ENCODE measurements at regions not wholly inside any gene's neighbourhood (a gene's known extent, or its start where the extent isn't known, plus 50 kb on each side); places are given as distances from the start of the nearest gene placed in this dataset.
"Not testable (repeated sequence)": the region's sequence is repeated elsewhere in the genome, so short reads cannot be mapped to it uniquely, and the experiment has no call there.

- no peak for DNase-seq
Measured at GRCh38 chr16:85222155-85222863, 110.0 kb upstream of the CIBAR2 start.

DNA sequence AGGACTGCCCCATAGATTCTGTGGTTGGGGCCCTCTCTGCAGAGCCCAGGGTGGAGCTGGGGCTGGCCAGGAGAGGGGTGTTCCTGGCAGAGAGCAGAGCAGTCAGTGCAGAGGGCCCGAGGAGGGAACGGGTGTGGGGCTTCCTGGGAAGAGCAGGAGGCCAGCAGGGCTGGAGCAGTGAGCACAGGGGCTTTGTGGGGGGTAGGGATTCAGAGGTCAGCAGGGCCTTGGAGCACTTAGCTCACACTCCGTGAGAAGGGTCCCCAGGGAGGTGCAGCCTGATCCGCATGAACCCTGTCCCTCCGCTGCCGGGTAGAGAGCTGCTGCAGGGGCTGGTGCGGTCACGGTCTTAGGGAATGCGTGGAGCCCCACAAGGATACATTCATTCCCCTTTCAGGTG is 113.0 kb upstream of the CIBAR2 start:
- DNase-seq: no peak

DNA sequence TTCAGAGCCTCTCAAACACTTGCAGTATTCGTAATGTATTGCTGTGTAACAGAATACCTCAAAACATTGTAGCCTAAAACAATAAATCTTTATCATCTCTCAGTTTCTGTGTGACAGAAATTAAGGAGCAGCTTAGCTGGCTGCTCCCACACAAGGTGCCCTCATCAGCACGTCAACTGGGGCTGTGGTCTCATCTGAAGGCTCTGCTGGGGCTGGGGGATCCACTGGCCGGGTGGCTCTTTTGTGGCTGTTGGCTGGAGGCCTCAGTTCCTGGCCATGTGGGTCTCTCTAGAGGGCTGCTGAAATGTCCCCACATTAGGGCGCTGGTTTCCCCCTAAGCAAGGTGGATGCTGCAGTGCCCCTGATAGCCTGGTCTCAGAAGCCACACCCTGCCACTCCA is 113.4 kb upstream of the CIBAR2 start:
- DNase-seq: no peak

- DNase-seq: peak; percentile 93
Measured at GRCh38 chr16:85227084-85227945, 115.0 kb upstream of the CIBAR2 start.

DNA sequence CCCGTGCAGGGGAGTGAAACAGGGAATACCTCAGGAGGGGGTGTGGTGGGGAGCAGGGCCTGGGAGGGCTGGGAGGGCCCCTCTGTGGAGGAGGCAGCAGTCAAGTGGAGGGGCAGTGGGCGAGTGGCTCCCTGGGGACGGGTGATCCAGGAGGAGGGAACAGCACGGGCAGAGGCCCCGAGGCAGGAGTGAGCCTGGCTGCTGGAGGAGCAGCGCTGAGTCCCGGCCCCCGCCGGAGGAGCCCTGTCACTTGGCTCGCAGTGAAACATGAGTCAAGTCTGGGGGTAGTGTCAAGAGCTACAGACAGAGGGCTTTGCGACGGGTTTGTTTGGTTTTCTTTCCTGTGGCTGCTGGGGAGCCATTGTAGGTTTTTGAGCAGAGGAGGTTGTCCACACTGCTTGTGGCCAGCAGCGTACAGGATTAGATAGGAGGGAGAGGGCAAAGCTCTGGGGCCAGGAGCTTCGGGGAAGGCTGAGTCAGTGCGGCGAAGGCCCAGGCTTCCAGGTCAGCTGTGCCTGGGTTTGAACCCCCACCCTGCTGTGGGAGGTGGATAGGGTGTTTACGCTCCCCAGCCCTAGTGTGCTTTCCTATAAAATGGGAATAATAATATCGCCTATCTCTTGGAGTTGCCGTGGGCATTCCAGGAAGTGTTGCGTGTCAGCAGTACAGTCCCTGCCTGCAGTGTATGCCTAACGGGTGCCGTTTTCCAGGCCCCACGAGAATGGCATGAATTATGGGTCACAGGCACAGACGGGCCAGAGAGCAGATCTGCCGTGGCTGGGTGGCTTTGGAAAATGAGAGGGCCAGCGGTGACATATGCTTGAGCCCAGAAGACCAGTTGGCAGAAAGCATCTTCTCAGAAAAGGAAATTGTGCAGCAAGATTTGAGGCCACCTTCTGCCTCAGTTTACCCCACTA is 115.9 kb upstream of the CIBAR2 start:
- DNase-seq: no peak

DNA sequence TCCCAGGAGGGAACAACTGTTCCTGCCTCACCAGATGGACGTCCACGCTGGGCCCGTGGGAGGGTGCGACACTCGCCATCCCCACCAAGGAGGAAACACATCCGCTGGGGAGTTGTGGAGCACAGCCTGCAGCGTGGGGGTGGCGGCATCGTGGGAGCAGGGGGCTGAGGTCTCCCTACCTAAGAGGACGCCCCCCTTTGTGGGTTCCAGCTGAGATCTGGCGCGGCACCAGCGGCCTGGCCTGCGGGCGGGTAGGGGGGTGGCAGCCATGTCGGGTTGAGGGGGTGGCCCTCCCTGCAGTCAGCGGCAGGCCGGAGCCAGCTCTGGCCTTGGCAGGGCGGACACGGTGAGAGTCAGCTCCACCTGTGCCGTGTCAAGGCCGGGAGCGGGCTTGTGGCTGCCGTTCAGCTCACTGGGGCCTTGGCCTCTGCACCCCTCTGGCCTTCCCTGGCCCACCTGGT is 116.7 kb upstream of the CIBAR2 start:
- DNase-seq: no peak

DNA sequence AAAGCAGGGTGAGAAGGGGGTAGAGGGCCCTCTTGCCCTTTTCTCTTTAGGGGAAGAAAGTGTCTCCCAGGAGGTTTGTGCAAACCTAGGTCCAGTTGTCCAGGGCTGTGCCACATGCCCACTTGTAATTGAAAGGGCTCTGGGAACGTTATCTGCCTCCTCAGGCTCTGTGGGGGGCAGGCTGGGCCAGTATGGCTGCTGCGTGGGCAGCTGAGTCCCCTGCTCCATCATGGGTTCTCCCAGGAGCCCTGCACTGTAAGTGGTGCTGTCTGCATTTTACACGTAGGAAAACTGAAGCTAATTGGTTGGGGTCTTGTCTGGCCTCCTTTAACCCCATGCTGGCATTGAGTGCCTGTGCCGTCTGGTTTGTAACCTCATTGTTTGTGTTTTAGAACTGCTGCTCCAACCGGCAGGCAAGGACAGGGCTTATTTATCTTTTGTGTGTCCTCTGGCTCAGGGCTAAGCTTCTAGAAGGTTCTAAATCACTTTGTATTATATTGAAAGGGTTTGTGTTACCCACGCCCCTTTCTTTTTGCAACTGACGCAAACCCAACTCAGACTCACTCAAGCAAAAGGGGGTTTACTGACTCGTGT is 117.7 kb upstream of the CIBAR2 start:
- DNase-seq: peak; percentile 88

DNA sequence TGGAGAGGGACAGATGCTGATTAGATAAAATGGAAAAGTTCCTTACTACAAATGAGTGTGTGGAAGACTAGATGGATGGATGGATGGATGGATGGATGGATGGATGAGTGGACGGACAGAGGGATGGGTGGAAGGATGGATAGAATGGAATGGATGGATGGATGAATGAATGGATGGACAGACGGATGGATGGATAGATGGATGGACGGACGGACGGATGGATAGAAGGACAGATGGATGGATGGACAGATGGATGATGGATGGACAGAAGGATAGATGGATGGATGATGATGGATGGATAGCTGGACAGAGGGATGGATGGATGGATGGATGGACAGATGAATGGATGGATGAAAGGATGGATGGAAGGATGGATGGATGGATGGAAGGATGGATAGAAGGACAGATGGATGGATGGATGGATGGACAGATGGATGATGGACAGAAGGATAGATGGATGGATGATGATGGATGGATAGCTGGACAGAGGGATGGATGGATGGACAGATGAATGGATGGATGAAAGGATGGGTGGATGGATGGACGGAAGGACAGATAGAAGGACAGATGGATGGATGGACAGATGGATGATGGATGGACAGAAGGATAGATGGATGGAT is 118.6 kb upstream of the CIBAR2 start:
- DNase-seq: not testable (repeated sequence)

DNA sequence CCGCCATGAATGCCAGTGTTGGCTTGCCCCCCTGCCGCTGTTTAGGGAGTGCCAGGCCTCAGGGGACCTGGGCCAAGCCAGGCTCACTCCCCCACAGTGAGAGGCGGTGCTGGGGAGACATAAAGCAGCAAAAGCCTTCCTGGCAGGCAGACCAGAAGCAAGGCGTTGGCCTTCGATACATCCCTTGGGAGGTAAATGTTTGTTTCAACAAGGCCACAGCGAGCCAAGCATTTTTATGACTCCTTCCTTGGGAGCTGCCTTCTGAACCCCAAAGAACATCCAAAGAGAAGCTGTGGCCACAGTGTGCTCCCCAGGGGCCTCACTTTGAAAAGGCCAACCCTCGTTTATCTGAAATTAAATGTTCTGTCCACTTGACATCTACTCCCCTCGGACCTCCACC is 119.7 kb upstream of the CIBAR2 start:
- DNase-seq: no peak

GRCh38 chr16:85232369-85233142 is 120.3 kb upstream of the CIBAR2 start:
- no peak for DNase-seq

GRCh38 chr16:85233516-85233915 is 121.2 kb upstream of the CIBAR2 start:
- DNase-seq: no peak

DNA sequence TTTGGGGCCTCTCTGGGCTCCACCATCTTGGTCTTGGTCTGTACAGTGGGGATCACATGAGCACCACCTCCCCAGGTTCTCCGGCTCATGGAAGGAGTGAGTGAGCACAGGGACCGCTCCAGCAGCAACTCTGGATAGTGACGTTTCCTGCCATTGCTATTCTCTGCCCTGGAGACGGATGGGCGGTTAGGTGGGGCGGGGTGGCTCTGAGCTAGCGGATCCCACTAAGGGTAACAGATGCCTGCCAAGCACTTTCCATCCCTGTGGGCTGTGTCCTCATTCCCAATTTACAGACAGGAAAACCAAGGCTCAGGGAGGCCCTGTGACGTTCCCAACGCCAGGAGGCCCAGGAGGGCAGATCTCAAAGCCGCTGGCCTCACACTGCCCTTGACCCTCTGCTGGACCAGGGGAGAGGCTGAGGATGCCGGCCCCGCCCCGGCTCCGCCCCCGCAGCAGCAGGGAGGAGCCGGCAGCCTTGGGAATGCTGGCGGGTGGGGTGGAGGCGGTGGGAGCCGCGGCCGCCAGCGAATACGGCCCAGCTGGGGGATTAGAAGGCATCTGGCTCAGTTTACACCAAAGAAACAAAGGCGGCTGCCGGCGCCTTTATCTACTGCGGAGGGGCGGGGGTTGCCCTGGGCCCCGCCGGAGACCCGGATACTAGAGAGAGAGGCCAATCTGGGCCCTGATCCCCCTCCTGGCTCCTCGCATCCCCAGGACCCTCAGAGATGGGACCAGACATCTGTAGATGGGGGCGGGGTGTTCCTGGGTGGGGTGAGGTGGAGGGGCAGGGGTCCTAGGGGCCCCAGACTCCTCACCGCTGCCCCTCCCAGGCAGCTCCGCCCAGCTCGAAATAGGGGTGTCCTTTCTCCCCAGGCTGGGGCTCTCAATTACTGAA is 122.3 kb upstream of the CIBAR2 start:
- peak; percentile 83 for DNase-seq

DNA sequence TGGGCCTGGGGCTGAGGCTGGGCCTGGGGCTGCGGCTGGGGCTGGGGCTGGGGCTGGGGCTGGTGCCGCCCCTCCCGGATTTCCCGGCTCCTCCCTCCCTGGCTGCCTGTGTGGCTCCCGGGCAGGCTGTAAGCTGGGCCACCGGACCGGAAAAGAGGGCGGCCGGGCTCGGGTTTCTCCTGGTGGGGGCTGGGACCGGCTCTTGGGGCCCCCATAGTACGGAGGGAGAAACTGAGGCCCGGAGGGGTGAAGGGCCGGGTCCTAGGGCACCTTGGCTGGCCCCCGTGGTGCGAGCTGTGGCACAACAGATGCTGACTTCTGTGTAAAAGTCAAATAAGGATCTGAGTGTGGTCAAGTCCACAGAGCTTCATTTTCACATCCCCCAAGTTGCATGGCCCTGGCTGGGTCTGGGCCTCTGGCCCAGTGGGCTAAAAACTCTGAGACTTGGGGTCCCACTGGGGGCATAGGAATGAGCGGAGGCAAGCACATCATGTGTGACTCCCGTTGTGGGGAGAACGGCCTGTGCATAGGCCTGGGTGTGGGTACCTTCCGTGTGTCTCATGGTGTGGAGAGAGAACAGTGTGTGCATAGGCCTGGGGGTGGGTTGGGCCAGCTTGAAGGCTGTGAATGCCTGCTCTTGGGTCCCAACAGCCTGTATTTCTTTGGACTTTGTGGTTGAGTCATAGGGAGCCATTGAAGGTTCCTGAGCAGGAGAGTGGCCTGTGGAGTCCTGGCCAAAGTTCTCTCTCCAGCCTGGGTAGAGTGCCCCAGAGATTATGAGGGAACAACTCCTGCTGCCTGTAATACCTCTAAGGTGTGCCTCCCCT is 123.9 kb upstream of the CIBAR2 start:
- no peak for DNase-seq

DNA sequence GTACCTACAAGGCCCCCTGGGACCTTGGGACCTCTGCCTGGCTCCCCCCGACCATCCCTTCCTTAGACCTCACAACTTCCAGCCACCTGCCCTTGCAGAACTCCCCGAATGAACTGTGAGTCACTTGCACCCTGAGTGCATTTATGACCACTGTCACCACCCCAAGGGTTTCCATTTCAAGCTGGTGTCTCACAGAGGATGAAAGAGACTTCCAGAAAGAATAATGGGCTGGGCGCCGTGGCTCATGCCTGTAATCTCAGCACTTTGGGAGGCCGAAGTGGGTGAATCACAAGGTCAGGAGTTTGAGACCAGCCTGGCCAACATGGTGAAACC is 124.5 kb upstream of the CIBAR2 start:
- no peak for DNase-seq

DNA sequence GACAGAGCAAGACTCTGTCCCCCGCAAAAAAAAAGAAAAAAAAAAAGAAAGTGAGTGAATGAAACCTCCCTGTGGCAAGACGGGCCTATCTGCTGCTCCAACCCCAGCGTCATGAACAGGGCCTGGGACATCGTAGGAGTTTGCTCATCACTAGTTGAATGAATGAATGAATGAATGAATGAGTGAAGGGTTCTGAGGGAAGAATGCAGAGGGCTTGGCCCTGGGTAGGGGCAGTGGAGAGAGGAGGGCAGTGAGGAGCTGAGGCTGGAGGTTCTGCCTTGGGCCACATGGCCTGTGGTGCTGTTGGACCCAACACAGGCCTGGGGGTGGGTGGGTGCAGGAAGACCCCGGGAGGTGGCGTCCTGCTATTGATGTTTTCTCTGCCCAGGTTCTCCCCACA is 125.5 kb upstream of the CIBAR2 start:
- no peak for DNase-seq

DNA sequence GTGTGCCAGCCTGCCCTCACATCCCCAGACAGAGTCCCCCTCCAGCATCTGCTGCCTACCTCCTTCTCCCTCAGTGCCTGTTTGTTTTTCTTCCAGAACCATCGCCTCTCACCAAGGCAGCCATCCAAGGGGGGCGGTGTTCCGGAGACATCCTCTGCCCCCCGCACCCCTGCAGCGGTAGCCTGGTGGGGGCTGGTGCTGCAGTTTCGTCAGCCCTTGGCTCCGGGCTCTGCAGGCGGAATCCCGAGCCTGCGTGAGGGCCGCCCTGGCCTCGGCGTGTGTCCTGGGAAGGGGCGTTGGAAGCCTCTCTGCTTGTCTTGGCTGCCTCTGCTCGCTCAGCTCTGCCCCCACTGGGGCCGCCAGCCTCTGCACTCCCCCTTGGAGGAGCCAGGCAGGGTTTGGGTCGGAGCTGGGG is 126.0 kb upstream of the CIBAR2 start:
- peak; percentile 84 for DNase-seq

DNA sequence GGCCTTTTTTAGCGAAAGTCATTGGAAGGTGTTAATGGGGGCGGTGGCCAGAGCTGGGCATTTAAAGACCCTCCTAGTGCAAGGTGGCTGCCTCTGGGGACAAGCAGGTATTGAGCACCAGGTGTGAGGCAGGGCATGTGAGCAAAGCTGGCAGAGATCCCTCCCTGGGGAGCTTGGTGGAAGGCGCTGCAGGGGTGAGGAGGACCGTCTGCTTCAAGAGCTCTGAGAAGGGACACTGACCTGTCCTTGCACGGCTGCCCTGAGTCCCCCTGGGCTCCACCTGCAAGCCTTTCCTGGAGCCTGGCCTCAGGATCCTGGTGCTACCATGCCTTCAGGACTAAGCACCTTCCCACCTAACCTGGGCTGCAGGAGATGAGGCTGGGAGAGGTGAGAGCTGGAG is 127.0 kb upstream of the CIBAR2 start:
- DNase-seq: no peak

- DNase-seq: no peak
Measured at GRCh38 chr16:85239871-85240270, 127.6 kb upstream of the CIBAR2 start.
